Inflammatory macrophage treated with lipopolysaccharide for 1 hour (primary cell): ENCODE measurements at regions not wholly inside any gene's neighbourhood (a gene's known extent, or its start where the extent isn't known, plus 50 kb on each side); places are given as distances from the start of the nearest gene placed in this dataset.

ENCODE experiments used
- DNase-seq, 2 donors: peaks; one replicate each; pipeline ENCODE4 v3.0.0-alpha.2; 2020 to 2022

GRCh38 chr18:67954594-67954993 lies 438.1 kb upstream of the DSEL start:
- DNase-seq = no peak

DNA sequence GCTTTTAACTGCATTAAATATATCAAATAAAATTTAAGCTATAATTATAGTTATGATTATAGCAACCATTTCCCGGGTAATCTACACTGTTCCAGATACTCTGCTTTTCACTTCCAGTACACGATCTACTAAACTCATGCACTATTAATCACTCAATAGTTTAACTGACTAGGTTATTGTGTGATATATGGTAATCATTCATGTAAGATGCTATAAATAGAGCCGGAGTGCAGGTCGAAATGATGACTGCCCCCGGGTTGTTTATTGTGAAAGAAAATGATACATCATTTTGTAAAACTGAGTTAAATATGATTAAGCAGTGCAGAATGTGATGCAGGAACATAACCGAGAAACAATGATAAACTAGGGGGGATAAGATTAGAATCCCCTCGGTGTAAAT lies 434.6 kb upstream of the DSEL start:
- no peak for DNase-seq

DNA sequence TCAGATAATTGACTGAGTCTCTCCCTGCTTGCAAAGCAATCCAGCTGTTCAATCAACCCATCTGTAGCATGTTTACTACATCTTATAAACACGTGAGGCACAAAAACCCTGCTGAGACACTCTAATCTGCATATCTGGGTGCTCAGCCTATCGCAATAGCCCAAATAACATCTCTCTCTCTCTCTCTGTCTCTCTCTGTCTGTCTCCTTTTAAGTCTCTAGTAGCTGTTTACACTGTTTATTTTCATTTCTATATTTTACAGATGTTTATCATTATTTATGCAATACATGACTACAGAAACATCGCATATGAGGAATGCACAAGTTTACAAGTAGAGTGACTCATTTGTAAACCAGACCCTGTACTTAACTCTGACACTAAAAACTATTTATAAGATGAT lies 422.1 kb upstream of the DSEL start:
- DNase-seq = no peak

DNA sequence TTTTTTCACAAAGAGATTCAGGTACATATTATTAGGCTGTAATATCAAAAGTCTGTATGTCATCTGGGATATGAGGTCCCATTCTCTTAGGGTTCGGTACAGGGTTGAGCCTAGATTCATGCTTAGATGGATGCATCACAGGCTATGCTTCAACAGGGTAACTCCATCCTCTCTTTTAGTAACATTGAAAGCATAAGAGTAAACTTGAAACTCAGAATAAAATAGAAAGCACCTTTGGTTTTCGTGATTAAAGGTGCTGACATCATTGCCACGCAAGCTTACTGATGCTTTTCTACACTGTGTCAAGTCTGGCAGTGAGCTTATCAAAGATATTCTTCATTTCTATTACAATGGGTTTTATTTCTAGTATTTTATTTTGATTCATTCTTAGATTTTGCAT lies 419.1 kb upstream of the DSEL start:
- DNase-seq = no peak

GRCh38 chr18:67933271-67933670 lies 416.8 kb upstream of the DSEL start:
- DNase-seq = no peak

DNA sequence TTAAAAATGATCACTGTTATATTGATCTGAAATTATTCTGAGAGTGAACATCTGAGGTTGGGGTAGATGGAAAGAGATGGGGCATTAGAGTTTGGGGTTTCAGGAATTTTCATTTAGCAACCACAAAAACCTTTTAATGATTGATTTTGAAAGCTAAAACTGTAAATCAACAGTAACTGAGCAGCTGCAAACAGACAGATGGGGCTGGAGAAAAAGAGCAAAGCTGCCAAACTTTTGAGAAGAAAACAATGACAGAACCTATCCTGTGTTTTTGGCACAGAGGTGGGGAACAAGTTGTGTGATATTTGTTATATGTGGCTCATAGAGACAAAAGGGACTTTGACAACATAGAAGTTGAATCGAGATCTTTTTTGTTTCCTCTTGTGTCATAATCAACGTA lies 415.8 kb upstream of the DSEL start:
- no peak for DNase-seq

GRCh38 chr18:67926929-67927864 lies 410.7 kb upstream of the DSEL start:
- no peak for DNase-seq

DNA sequence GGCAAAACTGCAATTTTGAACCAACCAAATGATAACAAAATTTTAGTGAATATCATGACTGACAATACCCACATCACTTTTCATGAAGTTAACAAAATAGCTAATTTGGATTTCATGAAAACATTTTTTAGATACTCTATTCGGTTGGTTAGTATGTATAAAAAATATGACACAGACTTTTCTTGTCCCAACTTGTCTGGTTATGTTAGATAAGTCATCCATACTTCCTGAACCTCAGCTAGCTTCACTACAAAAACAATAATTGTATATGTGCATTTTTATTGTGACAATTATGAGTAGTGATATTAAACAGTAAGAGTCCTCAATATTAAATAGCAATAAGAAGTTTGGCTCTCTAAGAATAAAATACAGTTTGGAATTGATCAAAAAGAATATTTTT lies 408.1 kb upstream of the DSEL start:
- DNase-seq = no peak

DNA sequence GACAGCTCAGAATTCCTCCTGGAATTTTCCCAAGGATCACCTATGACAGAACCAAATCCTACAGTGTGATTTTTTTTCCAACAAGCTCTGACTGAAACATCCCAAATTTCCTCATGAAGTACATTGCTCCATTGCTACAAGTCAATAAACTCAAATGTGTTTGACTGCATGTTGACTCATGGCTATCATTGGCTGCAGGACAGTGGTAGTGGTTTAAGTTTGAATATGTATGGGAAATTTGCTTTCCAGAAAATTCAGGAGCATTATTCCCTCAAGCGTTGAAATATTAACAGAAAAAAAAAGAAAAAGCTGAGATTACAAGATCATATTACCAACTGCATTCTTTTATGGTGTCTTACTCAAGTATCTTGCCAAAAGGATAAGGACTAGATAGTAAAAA lies 402.8 kb upstream of the DSEL start:
- no peak for DNase-seq

DNA sequence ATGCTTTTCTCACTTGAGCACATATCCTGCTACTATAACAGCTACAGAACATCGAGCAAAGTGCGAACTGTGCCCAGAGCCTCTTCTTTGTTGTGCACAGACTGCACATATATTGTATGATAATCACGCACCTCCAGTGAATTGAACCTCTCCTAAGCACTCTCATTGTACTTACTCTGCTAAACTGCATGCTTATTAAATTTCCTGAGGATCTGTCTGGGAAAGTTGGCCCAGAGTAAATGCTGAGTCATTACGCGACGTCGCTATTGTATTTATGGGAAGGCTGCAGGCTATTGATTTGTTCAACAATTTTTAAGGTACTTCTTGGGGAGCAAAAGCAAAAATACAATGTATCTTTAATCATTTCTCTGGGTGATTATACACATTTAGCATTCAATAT lies 399.6 kb upstream of the DSEL start:
- no peak for DNase-seq

- DNase-seq = no peak
These were observed 396.5 kb upstream of the DSEL start for GRCh38 chr18:67913040-67913439.

GRCh38 chr18:67901573-67901972 lies 385.1 kb upstream of the DSEL start:
- no peak for DNase-seq

DNA sequence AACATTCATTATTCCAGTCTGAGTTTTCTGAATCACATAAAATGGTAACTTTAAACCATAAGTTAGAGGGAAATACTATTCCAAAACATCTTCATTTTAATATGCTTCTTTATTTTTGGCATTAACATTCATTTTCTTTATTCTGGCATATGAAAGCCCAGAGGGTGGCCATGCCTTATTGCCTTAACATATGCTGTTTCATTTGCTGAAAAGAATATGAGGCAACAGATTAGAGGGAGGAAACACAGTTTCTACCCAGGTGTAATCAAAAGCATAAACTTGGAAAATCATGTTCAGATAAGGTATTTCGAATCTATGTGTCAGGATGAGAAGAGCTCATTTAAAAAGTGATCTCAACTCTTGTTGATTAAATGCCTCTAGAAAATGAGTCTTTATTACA lies 379.9 kb upstream of the DSEL start:
- no peak for DNase-seq

DNA sequence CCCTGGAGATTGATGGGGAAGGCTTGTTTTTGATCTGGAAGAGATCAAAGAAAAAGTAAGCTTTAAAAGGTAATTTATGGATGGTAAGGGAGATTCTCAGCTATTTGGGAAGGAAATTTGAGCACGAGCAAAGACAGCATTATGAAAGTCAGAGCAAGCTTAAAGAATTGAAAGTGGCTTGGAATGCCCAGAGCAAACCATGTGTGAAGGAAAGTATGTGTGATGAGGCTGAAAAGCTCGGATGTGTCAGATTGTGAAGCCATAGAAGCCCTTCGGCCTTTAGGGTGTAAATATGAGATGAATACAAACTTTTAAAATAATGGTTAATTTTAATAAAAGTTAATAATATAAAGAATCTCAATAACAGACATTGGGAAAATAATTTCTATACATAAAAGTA lies 377.4 kb upstream of the DSEL start:
- no peak for DNase-seq

GRCh38 chr18:67876871-67877270 lies 360.4 kb upstream of the DSEL start:
- no peak for DNase-seq

DNA sequence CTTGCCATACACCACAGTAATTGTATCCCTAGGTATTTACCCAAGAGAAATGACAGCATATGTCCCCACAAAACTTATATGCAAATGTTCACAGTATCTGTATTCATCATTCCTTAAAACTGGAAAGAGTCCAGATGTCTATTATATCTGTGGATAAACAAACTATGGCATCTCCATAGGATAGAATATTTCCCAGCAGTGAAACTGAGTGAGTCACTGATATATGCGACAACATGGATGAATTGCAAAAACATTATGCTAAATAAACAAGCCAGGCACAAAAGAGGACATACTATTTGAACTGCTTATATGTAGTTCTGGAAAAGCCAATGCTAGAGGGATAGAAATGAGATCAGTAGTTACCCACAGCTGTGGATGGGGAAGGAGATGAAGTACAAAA lies 359.4 kb upstream of the DSEL start:
- DNase-seq = no peak

DNA sequence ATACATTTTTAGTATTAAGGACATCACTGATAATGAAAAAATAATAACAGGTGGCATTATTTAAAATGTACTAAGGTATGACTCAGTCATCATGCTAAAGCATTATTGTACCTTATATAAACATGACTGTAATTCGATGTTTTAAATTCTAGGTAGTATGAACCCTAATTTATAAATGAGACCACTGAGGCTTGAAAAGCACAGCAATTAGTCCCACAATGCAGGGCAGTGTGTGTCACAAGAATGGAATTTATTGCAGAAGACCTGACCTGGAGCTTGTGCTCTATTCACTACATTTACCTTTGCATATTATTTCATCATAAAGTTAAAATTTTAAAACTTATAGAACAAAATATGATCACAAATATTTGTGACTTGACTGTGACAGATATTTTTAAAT lies 358.5 kb upstream of the DSEL start:
- DNase-seq = no peak

GRCh38 chr18:67865400-67865799 lies 348.9 kb upstream of the DSEL start:
- DNase-seq = no peak

GRCh38 chr18:67864677-67865340 lies 348.3 kb upstream of the DSEL start:
- DNase-seq = no peak

- no peak for DNase-seq
These were observed 345.5 kb upstream of the DSEL start for GRCh38 chr18:67862069-67862468.

DNA sequence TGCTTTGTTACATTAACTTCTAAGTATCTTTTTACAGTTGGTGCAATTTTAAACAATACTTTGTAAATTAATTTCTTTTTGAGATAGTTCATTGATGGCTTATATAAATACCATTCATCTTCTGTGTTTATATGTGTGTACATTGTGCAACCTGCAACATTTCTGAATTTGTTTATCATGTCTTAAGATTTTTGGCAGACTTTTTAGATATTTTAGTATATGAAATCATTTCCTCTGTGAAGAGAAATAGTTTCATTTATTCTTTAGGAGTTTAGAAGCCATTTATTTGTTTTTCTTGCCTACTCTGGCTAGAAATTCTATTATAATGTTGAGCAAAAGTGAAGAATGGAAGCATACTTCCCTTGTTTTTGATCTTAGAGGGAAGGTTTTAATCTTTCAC lies 337.8 kb upstream of the DSEL start:
- DNase-seq = no peak

DNA sequence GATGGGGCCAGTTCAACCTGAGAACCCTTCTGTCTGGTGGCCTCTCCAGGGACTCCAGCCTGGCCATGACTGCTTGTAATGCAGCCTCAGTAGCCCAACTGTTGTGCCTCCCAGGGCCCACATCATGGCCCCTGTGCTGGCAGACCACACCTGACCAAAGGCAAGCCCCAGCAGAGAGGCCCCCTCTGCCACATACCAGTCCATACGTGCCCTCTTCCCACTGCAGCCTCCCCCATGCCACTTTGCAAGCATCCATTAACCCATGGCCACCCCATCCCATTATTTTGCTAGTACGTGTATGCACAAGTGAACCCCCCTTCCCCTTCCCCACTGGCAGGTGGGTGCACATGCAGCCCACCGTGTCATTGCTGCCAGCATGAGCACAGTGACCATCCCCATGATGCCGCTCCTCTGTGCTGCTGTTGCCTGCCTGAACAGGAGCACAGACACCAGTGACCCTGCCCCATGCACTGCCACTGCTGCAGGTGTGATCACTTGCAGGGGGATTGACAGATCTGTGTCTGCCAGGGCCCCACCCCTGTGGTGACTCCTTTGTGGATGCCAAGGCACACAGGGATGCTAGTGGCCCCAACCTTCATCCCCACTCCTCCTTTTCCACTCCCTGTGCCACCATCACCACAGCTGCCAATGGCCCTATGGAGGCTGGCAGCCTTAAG lies 330.0 kb upstream of the DSEL start:
- no peak for DNase-seq

DNA sequence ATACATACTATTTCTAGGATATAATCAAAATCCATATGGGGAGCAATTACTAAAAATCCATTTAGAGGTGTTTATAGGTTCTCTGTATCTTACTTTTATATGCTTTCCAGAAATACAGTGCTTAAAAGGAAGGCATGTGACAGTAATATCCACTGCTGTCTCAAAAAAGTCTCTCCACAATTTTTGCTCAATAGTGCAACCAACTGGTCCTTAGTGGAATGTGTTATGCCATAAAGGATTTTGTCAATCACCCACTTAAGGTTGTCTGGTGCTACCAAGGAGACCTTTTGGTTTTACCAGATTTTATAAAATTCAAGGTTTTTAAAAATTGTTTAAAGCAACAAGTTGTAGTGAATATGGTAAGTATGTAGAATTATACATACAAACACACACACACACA lies 328.5 kb upstream of the DSEL start:
- no peak for DNase-seq

DNA sequence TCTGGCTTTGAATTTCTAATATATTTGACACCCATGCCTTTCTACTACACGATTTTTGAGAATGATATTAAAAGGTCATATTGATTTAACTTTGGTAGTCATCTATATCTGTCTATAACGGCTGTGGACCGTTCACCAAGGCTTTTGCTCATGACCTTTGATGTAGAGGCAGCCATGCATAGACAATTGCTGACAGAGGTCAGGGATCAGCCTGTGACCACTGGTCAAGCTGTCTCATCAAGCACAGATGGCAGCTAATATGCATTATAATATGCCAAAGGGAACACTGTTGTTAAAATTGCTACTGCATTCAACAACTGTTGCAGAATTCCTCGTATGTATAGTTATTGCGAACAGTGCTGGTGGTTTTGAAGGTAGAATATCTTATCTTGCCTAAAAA lies 323.9 kb upstream of the DSEL start:
- no peak for DNase-seq
